Colonic mucosa (tissue), 4 donors: ENCODE measurements at regions not wholly inside any gene's neighbourhood (a gene's known extent, or its start where the extent isn't known, plus 50 kb on each side); places are given as distances from the start of the nearest gene placed in this dataset.

Experiments
- DNase-seq: peaks from one replicate; pipeline ENCODE4 v3.0.0-alpha.2; 2020
- H3K27ac ChIP-seq: fragments of 200-600 bp; one replicate; pipeline ENCODE4 v1.8.0; 2021
- H3K27me3 ChIP-seq: fragments of 200-600 bp; one replicate; pipeline ENCODE4 v1.8.0; 2021
- H3K36me3 ChIP-seq: fragments of 200-600 bp; one replicate; pipeline ENCODE4 v1.8.0; 2021
- H3K4me1 ChIP-seq: fragments of 200-600 bp; one replicate; pipeline ENCODE4 v1.8.0; 2021; ENCODE audit warnings: mild to moderate bottlenecking
- H3K4me3 ChIP-seq: fragments of 200-600 bp; one replicate; pipeline ENCODE4 v1.8.0; 2021
- H3K9ac ChIP-seq, 2 donors: one replicate each; pipeline ENCODE4 v1.7.0; 2013; ENCODE audit warnings: control low read depth in 2 of 2, low read depth in 2 of 2, low read length in 2 of 2
- H3K9me3 ChIP-seq: fragments of 200-600 bp; one replicate; pipeline ENCODE4 v1.8.0; 2021
- CTCF ChIP-seq: fragments of 200-600 bp; IDR thresholded peaks from one replicate; pipeline ENCODE4 v1.8.0; 2022; ENCODE audit warnings: antibody characterized with exemption, mild to moderate bottlenecking
- intact Hi-C: fragments of 100-400 bp; cut with DNase I; formaldehyde crosslinking; loops from one replicate; pipeline ENCODE4 v1.14.1; 2022
- donor health status: healthy.
- donor health status: DM: no; HTN: no; CAD: no.
- donor health status: DM: no; HTN: no; CAD: no.

DNA sequence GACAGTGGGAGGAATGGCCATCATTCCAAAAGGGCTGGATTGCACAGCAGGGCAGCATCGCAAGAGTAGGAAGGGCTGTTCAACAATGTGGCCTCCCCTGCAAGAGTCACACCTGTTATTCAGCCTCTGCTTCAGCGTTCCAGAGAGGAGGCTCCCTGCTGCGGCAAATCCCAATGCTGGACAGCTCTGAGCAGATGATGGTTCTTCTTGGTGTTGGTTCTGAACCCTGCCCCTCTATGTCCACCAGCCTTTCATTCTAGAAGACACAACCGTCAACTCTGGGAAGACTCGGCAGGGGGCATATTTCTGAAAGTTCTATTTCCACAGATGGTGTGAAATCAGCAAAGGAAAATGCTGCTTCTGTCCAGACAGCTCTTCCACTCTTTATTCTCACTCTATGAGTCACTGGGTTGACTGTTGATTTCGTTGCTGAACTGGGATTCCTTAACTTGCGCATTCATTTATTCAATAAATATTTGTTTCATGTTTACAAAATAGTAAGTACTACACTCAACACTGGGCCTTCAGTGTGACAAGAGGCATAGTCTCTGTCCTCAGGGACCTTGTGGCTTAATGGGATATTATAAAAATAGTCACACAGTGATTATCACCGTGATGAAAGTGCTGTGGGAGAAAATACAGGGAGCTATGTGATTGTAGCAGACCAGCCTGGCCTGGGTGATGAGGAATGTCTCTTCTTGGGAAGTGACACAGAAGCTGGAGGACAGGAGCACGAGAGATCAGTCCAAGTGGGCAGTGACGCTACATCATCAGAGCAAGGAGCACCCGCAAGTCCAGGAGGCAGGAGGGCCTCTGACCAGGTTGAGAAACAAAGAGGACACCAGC lies 260.3 kb downstream of the SIPA1L2 start:
- Histone ChIP-seq H3K36me3 (no peaks in the 10 kb centered on the region), H3K27ac (no peak overlapping the region), H3K9ac (no peak overlapping the region), H3K9me3 (no peaks in the 10 kb centered on the region), H3K27me3 (no peaks in the 10 kb centered on the region), H3K4me3 (no peak overlapping the region), H3K4me1 (no peaks in the 10 kb centered on the region)
- DNase-seq, result no peak
- no peak for TF ChIP-seq CTCF
- intact Hi-C loops, result no loop called here

GRCh38 chr1:232368821-232369321 lies 261.1 kb downstream of the SIPA1L2 start:
- H3K36me3 ChIP-seq, result no peaks in the 10 kb centered on the region
- H3K4me1 ChIP-seq, result no peaks in the 10 kb centered on the region
- no peak overlapping the region for H3K27ac ChIP-seq
- H3K27me3 ChIP-seq, result no peaks in the 10 kb centered on the region
- H3K4me3 ChIP-seq, result no peak overlapping the region
- no peak for TF ChIP-seq CTCF
- H3K9me3 ChIP-seq, result no peaks in the 10 kb centered on the region
- intact Hi-C loops, result no loop called here
- no peak for DNase-seq
- no peak overlapping the region for H3K9ac ChIP-seq

DNA sequence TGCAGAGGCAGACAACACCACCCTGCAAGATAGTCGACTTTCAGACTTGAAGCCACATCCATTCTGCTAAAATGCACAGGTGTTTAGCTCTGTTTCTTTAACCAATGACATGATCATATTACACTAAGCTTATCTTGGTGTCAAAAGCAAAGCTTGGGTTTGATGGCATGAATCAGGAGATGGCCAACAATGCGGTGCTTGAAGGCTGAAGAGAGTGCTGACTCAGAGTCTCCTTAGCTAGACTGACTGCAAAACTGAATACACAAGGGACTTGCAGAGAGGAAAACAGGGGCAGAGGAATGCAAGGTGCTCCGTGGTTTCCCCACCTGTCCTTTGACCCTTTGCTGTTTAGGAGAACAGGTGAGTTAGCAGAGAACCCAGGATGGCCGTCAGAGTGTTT lies 262.6 kb downstream of the SIPA1L2 start:
- Histone ChIP-seq H3K9me3 (no peaks in the 10 kb centered on the region), H3K4me1 (no peaks in the 10 kb centered on the region), H3K27me3 (no peaks in the 10 kb centered on the region), H3K9ac (no peak overlapping the region), H3K36me3 (no peaks in the 10 kb centered on the region), H3K27ac (no peak overlapping the region), H3K4me3 (no peak overlapping the region)
- intact Hi-C loops, result no loop called here
- no peak for DNase-seq
- no peak for TF ChIP-seq CTCF

DNA sequence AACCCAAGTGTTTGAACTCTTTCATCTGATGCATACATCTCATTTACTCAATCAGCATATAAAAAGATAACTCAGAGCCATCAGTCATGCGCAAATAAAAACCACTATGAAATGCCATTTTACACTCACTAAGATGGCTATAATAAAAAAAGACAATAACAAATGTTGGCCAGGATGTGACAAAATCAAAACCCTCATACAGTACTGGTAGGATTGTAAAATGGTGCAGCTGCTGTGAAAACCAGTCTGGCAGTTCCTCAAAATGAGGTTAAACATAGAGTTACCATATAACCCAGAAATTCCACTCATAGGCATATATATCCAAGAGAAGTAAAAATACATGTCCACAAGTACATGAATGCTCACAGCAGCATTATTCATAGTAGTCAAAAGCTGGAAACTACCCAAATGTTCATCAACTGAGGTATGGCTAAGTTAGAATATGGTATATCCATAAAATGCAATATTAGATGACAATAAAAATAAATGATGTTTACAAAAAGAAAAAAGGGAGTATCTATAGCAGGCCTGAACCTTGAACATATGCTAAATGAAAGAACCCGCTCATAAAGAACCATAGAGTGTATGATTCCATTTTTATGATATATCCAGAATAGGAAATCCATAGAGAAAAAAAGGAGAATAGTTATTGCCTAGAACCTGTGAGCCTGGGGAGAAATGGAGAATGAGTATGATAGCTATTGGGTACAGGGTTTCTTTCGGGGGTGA lies 265.1 kb downstream of the SIPA1L2 start:
- Histone ChIP-seq H3K36me3 (no peaks in the 10 kb centered on the region), H3K9me3 (no peaks in the 10 kb centered on the region), H3K27ac (no peak overlapping the region), H3K27me3 (no peaks in the 10 kb centered on the region), H3K9ac (no peak overlapping the region), H3K4me1 (no peaks in the 10 kb centered on the region), H3K4me3 (no peak overlapping the region)
- DNase-seq, result no peak
- intact Hi-C loops, result no loop called here
- TF ChIP-seq CTCF, result no peak

- no peak for TF ChIP-seq CTCF
- no peaks in the 10 kb centered on the region for H3K36me3 ChIP-seq
- no peaks in the 10 kb centered on the region for H3K27me3 ChIP-seq
- H3K9ac ChIP-seq, result no peak overlapping the region
- DNase-seq, result no peak
- intact Hi-C loops, result no loop called here
- no peak overlapping the region for H3K27ac ChIP-seq
- no peak overlapping the region for H3K4me3 ChIP-seq
- H3K4me1 ChIP-seq, result no peaks in the 10 kb centered on the region
- H3K9me3 ChIP-seq, result no peaks in the 10 kb centered on the region
Measured at GRCh38 chr1:232363008-232363407, 266.9 kb downstream of the SIPA1L2 start.
